Thoracic aorta (tissue), 2 donors: ENCODE measurements at regions not wholly inside any gene's neighbourhood (a gene's known extent, or its start where the extent isn't known, plus 50 kb on each side); places are given as distances from the start of the nearest gene placed in this dataset.
A peak's percentile ranks its signal among the peaks of the same experiment; 100 is the strongest.

Experiments
- ATAC-seq: fragments of 150-250 bp; one replicate; pipeline ENCODE4 v1.8.0; 2017; ENCODE audit warnings: low read depth; ENCODE audit not compliant: insufficient number of reproducible peaks, low FRiP score
- DNase-seq: peaks from one replicate; pipeline ENCODE4 v3.0.0-alpha.2; 2020; ENCODE audit warnings: low spot score
- H3K27ac ChIP-seq, 2 donors: fragments of 200-600 bp; sonication (generic); 1 replicate in 1 of 2; 2 replicates in 1 of 2; pipeline ENCODE4 v1.5.1; 2016; ENCODE audit warnings: mild to moderate bottlenecking in 2 of 2, moderate library complexity in 2 of 2
- H3K27me3 ChIP-seq: fragments of 200-600 bp; sonication (generic); replicated peaks from 2 replicates; pipeline ENCODE4 v1.6.0; 2016; ENCODE audit warnings: mild to moderate bottlenecking; ENCODE audit not compliant: insufficient read depth
- H3K36me3 ChIP-seq: fragments of 200-600 bp; sonication (generic); one replicate; pipeline ENCODE4 v1.5.1; 2016
- H3K4me1 ChIP-seq, 2 donors: fragments of 200-600 bp; sonication (generic); 1 replicate in 1 of 2; 2 replicates in 1 of 2; pipeline versions ENCODE4 v1.5.1 to v1.6.0; 2016; ENCODE audit warnings: low read depth in 2 of 2, mild to moderate bottlenecking in 1 of 2; ENCODE audit not compliant: control insufficient read depth in 1 of 2
- H3K4me3 ChIP-seq: fragments of 200-600 bp; sonication (generic); 2 replicates; pipeline ENCODE4 v1.5.1; 2016; ENCODE audit warnings: mild to moderate bottlenecking
- H3K9me3 ChIP-seq: fragments of 200-600 bp; sonication (generic); 2 replicates; pipeline ENCODE4 v1.5.1; 2016
- TF ChIP-seq, protein P1 (sequence below): fragments of 200-600 bp; sonication (generic); IDR thresholded peaks from one replicate; pipeline ENCODE4 v1.5.1; 2019; ENCODE audit warnings: antibody characterized with exemption

DNA sequence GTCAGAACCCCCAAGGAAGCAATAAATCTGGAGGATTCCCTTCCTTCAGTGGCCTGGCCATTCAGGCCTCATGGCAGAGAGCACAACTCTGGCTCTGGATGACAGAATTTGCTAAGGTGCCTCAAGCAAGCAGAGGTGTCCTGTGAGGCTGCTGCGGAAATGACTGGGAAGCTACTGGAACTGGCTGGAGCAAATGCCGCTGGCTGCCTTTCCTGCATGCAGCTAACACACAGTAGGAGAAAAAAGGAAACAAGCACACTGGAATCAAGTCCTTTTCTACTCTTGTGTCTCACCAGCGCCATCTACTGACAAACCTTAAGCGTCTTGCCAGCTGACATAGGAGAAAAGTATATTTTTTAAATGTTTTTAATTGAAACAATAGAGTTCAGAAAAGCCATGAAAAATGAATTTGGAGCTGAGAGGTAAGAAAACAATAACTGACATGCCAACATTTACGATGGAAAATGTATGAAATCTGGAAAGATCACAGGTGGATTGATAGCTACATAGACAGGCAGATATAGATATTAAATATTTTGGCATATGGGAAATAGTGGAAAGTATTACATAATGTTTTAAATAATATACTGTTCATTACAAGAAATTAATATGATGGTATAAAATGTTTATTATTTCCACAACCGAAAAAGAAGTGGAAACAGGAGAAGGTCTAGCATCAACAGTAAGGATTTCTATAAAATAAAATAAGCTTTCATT is 951.6 kb downstream of the ANKRD7 start:
- no peaks in the 10 kb centered on the region for H3K9me3 ChIP-seq
- TF ChIP-seq, protein P1, sequence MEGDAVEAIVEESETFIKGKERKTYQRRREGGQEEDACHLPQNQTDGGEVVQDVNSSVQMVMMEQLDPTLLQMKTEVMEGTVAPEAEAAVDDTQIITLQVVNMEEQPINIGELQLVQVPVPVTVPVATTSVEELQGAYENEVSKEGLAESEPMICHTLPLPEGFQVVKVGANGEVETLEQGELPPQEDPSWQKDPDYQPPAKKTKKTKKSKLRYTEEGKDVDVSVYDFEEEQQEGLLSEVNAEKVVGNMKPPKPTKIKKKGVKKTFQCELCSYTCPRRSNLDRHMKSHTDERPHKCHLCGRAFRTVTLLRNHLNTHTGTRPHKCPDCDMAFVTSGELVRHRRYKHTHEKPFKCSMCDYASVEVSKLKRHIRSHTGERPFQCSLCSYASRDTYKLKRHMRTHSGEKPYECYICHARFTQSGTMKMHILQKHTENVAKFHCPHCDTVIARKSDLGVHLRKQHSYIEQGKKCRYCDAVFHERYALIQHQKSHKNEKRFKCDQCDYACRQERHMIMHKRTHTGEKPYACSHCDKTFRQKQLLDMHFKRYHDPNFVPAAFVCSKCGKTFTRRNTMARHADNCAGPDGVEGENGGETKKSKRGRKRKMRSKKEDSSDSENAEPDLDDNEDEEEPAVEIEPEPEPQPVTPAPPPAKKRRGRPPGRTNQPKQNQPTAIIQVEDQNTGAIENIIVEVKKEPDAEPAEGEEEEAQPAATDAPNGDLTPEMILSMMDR = peak; percentile 69
- ATAC-seq (no peak), DNase-seq (no peak)
- peak overlapping the region; percentile 40 for H3K4me3 ChIP-seq
- H3K4me1 ChIP-seq = no peaks in the 10 kb centered on the region
- H3K27me3 ChIP-seq = no peaks in the 10 kb centered on the region
- no peaks in the 10 kb centered on the region for H3K36me3 ChIP-seq
- H3K27ac ChIP-seq = no peak overlapping the region

DNA sequence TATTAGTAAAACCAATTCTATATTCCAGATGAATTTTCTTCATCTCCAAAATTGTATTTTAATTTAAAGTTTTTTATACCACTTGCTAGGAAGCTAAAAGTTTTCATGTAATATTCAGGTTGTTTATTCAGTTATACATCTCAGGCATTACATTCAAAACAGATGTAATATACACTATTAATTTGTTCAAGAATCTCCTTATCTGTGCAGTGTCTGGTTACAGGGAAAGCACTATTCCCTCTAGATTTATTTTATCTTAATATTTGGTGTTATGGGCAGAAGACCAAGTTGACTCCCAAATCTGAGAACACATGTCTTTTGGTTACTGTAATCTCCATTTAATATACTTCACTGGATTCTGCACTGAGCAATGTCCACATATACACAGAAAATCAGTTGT is 953.4 kb downstream of the ANKRD7 start:
- H3K9me3 ChIP-seq = no peaks in the 10 kb centered on the region
- no peaks in the 10 kb centered on the region for H3K4me1 ChIP-seq
- H3K27ac ChIP-seq = no peak overlapping the region
- H3K4me3 ChIP-seq = no peak overlapping the region
- no peak for ATAC-seq
- no peaks in the 10 kb centered on the region for H3K27me3 ChIP-seq
- no peak for DNase-seq
- H3K36me3 ChIP-seq = no peaks in the 10 kb centered on the region
- TF ChIP-seq, protein P1 = no peak

DNA sequence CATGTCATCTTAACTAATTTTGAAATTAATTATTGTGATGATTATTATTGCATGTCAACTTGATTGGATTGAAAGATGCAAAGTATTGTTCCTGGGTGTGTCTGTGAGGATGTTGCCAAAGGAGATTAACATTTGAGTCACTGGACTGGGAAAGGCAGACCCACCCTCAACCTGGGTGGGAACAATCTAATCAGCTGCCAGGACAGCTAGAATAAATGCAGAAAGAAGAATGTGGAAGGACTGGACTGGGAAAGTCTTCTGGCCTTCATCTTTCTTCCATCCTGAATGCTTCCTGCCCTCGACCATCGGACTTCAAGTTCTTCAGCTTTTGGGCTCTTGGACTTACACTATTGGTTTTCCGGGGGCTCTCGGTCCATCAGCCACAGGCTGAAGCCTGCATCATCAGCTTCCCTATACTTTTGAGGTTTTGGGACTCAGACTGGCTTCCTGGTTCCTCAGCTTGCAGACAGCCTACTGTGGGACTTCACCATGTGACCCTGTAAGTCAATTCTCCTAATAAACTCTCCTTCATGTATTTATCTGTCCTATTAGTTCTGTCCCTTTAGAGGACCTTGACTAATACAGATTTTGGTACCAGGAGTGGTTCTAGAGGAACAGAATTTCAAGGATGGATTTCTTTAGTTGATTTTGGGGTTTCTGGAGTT is 959.8 kb downstream of the ANKRD7 start:
- no peak for ATAC-seq
- TF ChIP-seq, protein P1 = no peak
- Histone ChIP-seq H3K9me3 (no peaks in the 10 kb centered on the region), H3K36me3 (no peaks in the 10 kb centered on the region), H3K4me1 (no peaks in the 10 kb centered on the region), H3K27me3 (no peaks in the 10 kb centered on the region), H3K27ac (no peak overlapping the region), H3K4me3 (no peak overlapping the region)
- DNase-seq = no peak

DNA sequence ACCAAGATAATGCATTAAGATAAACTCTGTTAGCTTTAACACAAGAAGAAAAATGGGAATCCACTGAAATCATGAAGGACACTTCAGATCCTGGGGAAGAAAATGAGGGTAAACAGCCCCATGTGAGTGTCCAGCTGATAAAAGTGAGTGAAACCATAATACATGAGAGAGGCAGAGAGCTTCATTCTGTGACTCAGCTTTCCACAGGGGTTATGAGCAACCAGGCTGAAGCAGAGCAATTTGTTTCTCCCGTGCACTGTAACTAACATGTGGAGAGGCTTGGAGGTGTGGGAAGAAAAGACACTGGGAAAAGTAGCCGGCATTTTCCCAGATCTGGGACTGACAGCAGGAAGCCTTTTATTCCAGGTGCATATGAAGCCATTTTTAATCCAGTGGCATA is 971.7 kb downstream of the ANKRD7 start:
- Histone ChIP-seq H3K27me3 (no peaks in the 10 kb centered on the region), H3K9me3 (no peaks in the 10 kb centered on the region), H3K4me1 (no peaks in the 10 kb centered on the region), H3K4me3 (no peak overlapping the region), H3K36me3 (no peaks in the 10 kb centered on the region), H3K27ac (no peak overlapping the region)
- DNase-seq (no peak), ATAC-seq (no peak)
- TF ChIP-seq, protein P1 = no peak

DNA sequence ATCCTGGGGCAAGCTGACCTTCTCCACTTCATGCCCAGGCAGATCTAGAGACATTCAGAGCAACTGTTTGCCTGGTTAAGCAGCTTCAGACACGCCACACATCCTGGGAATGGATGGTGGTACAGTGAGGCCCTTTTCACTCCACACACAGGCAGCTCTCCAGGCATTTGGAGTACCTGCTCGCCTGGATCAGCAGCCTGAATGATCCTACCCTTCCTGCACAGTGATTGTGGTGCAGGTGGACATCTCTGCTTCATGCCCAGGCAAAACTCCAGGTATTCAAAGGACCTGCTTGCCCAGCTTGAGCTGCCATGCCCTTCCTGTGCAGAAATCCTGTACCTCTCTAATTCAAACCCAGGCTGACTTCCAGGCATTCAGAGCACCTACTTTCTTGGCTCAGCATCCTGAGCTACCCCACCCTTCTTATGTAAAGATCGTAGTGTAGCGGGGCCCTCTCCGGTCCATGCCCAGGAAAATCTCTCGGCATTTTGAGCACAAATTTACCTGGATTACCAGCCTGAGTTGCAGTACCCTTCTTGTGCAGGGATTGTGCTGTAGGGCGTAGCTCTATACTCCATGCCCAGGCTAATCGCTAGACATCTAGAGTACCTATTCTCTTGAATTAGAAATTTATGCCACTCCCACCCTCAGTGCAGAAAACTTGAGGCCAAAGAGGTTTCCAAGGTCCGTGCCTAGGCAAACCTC is 972.8 kb downstream of the ANKRD7 start:
- no peak overlapping the region for H3K4me3 ChIP-seq
- H3K36me3 ChIP-seq = no peaks in the 10 kb centered on the region
- H3K27ac ChIP-seq = no peak overlapping the region
- DNase-seq (no peak), ATAC-seq (no peak)
- no peaks in the 10 kb centered on the region for H3K4me1 ChIP-seq
- H3K27me3 ChIP-seq = no peaks in the 10 kb centered on the region
- TF ChIP-seq, protein P1 = no peak
- H3K9me3 ChIP-seq = no peaks in the 10 kb centered on the region
